ENCODE measurements at regions not wholly inside any gene's neighbourhood (a gene's known extent, or its start where the extent isn't known, plus 50 kb on each side); places are given as distances from the start of the nearest gene placed in this dataset.

GRCh38 chr6:6915813-6916547 lies 191.8 kb upstream of the RREB1 start:
- Mint-ChIP-seq H3K4me3 (no peak overlapping the region), H3K9me3 (no peaks in the 10 kb centered on the region), H3K27me3 (peaks cover 8% of the 10 kb centered on the region), H3K4me1 (peaks cover 4% of the 10 kb centered on the region), H3K27ac (no peak overlapping the region), H3K36me3 (no peaks in the 10 kb centered on the region)
- DNase-seq (ENCODE audit: low spot score in 2 of 2) (no peak), ATAC-seq (ENCODE audit: low read depth) (no peak)

- DNase-seq (ENCODE audit: low spot score in 2 of 2) (no peak), ATAC-seq (ENCODE audit: low read depth) (no peak)
- H3K27ac Mint-ChIP-seq, result no peak overlapping the region
- H3K36me3 Mint-ChIP-seq, result no peaks in the 10 kb centered on the region
- H3K4me1 Mint-ChIP-seq, result peaks cover 4% of the 10 kb centered on the region
- H3K4me3 Mint-ChIP-seq, result no peak overlapping the region
- no peaks in the 10 kb centered on the region for H3K9me3 Mint-ChIP-seq
- H3K27me3 Mint-ChIP-seq, result peaks cover 8% of the 10 kb centered on the region
These were observed 191.2 kb upstream of the RREB1 start for GRCh38 chr6:6916598-6916997.

- H3K27me3 Mint-ChIP-seq, result peaks cover 9% of the 10 kb centered on the region
- peaks cover 4% of the 10 kb centered on the region for H3K4me1 Mint-ChIP-seq
- peak; percentile 32 for ATAC-seq (ENCODE audit: low read depth)
- no peaks in the 10 kb centered on the region for H3K36me3 Mint-ChIP-seq
- H3K4me3 Mint-ChIP-seq, result no peak overlapping the region
- DNase-seq (ENCODE audit: low spot score in 2 of 2), result no peak
- H3K27ac Mint-ChIP-seq, result no peak overlapping the region
- no peaks in the 10 kb centered on the region for H3K9me3 Mint-ChIP-seq
These were observed 189.4 kb upstream of the RREB1 start for GRCh38 chr6:6918216-6918983.

GRCh38 chr6:6919173-6919572 lies 188.6 kb upstream of the RREB1 start:
- no peak overlapping the region for H3K27ac Mint-ChIP-seq

GRCh38 chr6:6920114-6920986 lies 187.4 kb upstream of the RREB1 start:
- H3K4me1 Mint-ChIP-seq, result peaks cover 4% of the 10 kb centered on the region
- H3K9me3 Mint-ChIP-seq, result no peaks in the 10 kb centered on the region
- no peak overlapping the region for H3K4me3 Mint-ChIP-seq
- no peak overlapping the region for H3K27ac Mint-ChIP-seq
- no peak for DNase-seq (ENCODE audit: low spot score in 2 of 2)
- peaks cover 9% of the 10 kb centered on the region for H3K27me3 Mint-ChIP-seq
- H3K36me3 Mint-ChIP-seq, result no peaks in the 10 kb centered on the region
- ATAC-seq (ENCODE audit: low read depth), result no peak

More at GRCh38 chr6:6919173-6919572, 188.6 kb upstream of the RREB1 start:
- Mint-ChIP-seq H3K4me1 (peaks cover 4% of the 10 kb centered on the region), H3K27me3 (peaks cover 9% of the 10 kb centered on the region), H3K36me3 (no peaks in the 10 kb centered on the region), H3K9me3 (no peaks in the 10 kb centered on the region), H3K4me3 (no peak overlapping the region)
- no peak for ATAC-seq (ENCODE audit: low read depth)
- no peak for DNase-seq (ENCODE audit: low spot score in 2 of 2)

GRCh38 chr6:6920987-6921313 lies 186.8 kb upstream of the RREB1 start:
- ATAC-seq (ENCODE audit: low read depth) (no peak), DNase-seq (ENCODE audit: low spot score in 2 of 2) (no peak)
- no peak overlapping the region for H3K4me3 Mint-ChIP-seq
- no peak overlapping the region for H3K27ac Mint-ChIP-seq
- H3K27me3 Mint-ChIP-seq, result peaks cover 9% of the 10 kb centered on the region
- no peaks in the 10 kb centered on the region for H3K9me3 Mint-ChIP-seq
- no peaks in the 10 kb centered on the region for H3K36me3 Mint-ChIP-seq
- peaks cover 4% of the 10 kb centered on the region for H3K4me1 Mint-ChIP-seq

GRCh38 chr6:6922166-6922565 lies 185.6 kb upstream of the RREB1 start:
- DNase-seq (ENCODE audit: low spot score in 2 of 2), result no peak
- Mint-ChIP-seq H3K27ac (no peak overlapping the region), H3K4me1 (no peaks in the 10 kb centered on the region), H3K9me3 (no peaks in the 10 kb centered on the region), H3K4me3 (no peak overlapping the region), H3K36me3 (no peaks in the 10 kb centered on the region), H3K27me3 (peaks cover 12% of the 10 kb centered on the region)
- ATAC-seq (ENCODE audit: low read depth), result no peak

- ATAC-seq (ENCODE audit: low read depth) (no peak), DNase-seq (ENCODE audit: low spot score in 2 of 2) (no peak)
- Mint-ChIP-seq H3K36me3 (no peaks in the 10 kb centered on the region), H3K4me3 (no peak overlapping the region), H3K4me1 (peaks cover 5% of the 10 kb centered on the region), H3K9me3 (no peaks in the 10 kb centered on the region), H3K27ac (no peak overlapping the region), H3K27me3 (peaks cover 12% of the 10 kb centered on the region)
These were observed 184.2 kb upstream of the RREB1 start for GRCh38 chr6:6923605-6924004.

GRCh38 chr6:6924708-6925107 lies 183.1 kb upstream of the RREB1 start:
- Mint-ChIP-seq H3K27ac (no peak overlapping the region), H3K4me1 (peaks cover 5% of the 10 kb centered on the region), H3K27me3 (peaks cover 11% of the 10 kb centered on the region), H3K4me3 (no peak overlapping the region), H3K36me3 (no peaks in the 10 kb centered on the region), H3K9me3 (no peaks in the 10 kb centered on the region)
- DNase-seq (ENCODE audit: low spot score in 2 of 2) (no peak), ATAC-seq (ENCODE audit: low read depth) (no peak)

- Mint-ChIP-seq H3K27me3 (peaks cover 4% of the 10 kb centered on the region), H3K4me1 (peaks cover 7% of the 10 kb centered on the region), H3K4me3 (no peak overlapping the region), H3K36me3 (no peaks in the 10 kb centered on the region), H3K9me3 (no peaks in the 10 kb centered on the region), H3K27ac (no peak overlapping the region)
- DNase-seq (ENCODE audit: low spot score in 2 of 2) (no peak), ATAC-seq (ENCODE audit: low read depth) (no peak)
These were observed 182.2 kb upstream of the RREB1 start for GRCh38 chr6:6925391-6926164.

- no peak overlapping the region for H3K4me3 Mint-ChIP-seq
- no peaks in the 10 kb centered on the region for H3K36me3 Mint-ChIP-seq
- no peaks in the 10 kb centered on the region for H3K9me3 Mint-ChIP-seq
- peaks cover 12% of the 10 kb centered on the region for H3K4me1 Mint-ChIP-seq
- DNase-seq (ENCODE audit: low spot score in 2 of 2) (no peak), ATAC-seq (ENCODE audit: low read depth) (no peak)
- no peak overlapping the region for H3K27ac Mint-ChIP-seq
- H3K27me3 Mint-ChIP-seq, result peaks cover 4% of the 10 kb centered on the region
These were observed 180.9 kb upstream of the RREB1 start for GRCh38 chr6:6926856-6927255.

- no peak overlapping the region for H3K27ac Mint-ChIP-seq
- H3K36me3 Mint-ChIP-seq, result no peaks in the 10 kb centered on the region
- no peaks in the 10 kb centered on the region for H3K9me3 Mint-ChIP-seq
- peaks cover 10% of the 10 kb centered on the region for H3K27me3 Mint-ChIP-seq
- H3K4me1 Mint-ChIP-seq, result peaks cover 18% of the 10 kb centered on the region
- DNase-seq (ENCODE audit: low spot score in 2 of 2) (no peak), ATAC-seq (ENCODE audit: low read depth) (peak; percentile 39)
- peak overlapping the region; percentile 6 for H3K4me3 Mint-ChIP-seq
These were observed 180.0 kb upstream of the RREB1 start for GRCh38 chr6:6927521-6928361.

All from memory B cell (primary cell).